HCT116 (cell line): ENCODE measurements at regions not wholly inside any gene's neighbourhood (a gene's known extent, or its start where the extent isn't known, plus 50 kb on each side); places are given as distances from the start of the nearest gene placed in this dataset.

Experiments used
- ATAC-seq: fragments of 200-7000 bp; cut with Tn5 transposase; 2 replicates; pipeline ENCODE4 v1.9.1; 2020; ENCODE audit warnings: mild to moderate bottlenecking, moderate library complexity
- BruUV-seq: library from RNA; stranded (reverse); fragments of 400-500 nt; replicated peaks from 2 replicates; lab custom pipeline; 2021; lab: Mats Ljungman, UMichigan
- CTCF ChIA-PET: fragments of 300-600 bp; sonication (Branson Sonifier 250); formaldehyde crosslinking; loops from one replicate; lab custom pipeline; 2021; ENCODE audit warnings: antibody characterized with exemption; lab: Charles Lee
- POLR2A ChIA-PET: fragments of 300-600, 350-600 bp; sonication (Branson Sonifier 250); formaldehyde crosslinking; loops from one replicate; lab custom pipeline; 2021; ENCODE audit warnings: antibody characterized with exemption; lab: Charles Lee
- RAD21 ChIA-PET, 2 experiments: fragments of 300-600 bp; sonication (Branson Sonifier 250); formaldehyde crosslinking; loops; one replicate each; lab custom pipeline; 2023; ENCODE audit warnings: low total read pairs in 2 of 2; ENCODE audit not compliant: uncharacterized antibody in 2 of 2, unreplicated experiment in 2 of 2, low non-redundant PET in 1 of 2; lab: Charles Lee
- DNase-seq: peaks from one replicate; pipeline ENCODE4 v3.0.0-alpha.2; 2010; ENCODE audit warnings: low read depth, low spot score
- H2AFZ ChIP-seq: fragments of 200-600 bp; shearing (Covaris generic), sonication (generic); 2 replicates; pipeline ENCODE4 v1.6.1; 2017; ENCODE audit warnings: low read depth, mixed run types, mixed read lengths, antibody characterized with exemption, low read length; ENCODE audit not compliant: poor library complexity, severe bottlenecking
- H3K27ac ChIP-seq: 2 replicates; pipeline ENCODE4 v1.5.1; 2012; ENCODE audit warnings: low read depth, low read length
- H3K27me3 ChIP-seq: fragments of 200-600 bp; sonication (generic); 2 replicates; pipeline ENCODE4 v1.6.1; 2016; ENCODE audit warnings: mixed run types, low read length, mixed read lengths; ENCODE audit not compliant: insufficient read depth
- H3K36me3 ChIP-seq, 2 experiments: fragments of 200-500 bp in 1 of 2; fragments of 200-600 bp in 1 of 2; sonication (Bioruptor generic) in 1 of 2; sonication (generic) in 1 of 2; 2 replicates each; pipeline versions ENCODE4 v1.5.1 to v1.6.1; 2014 to 2016; ENCODE audit warnings: low read length in 2 of 2, inconsistent platforms in 1 of 2, mixed read lengths in 1 of 2, mixed run types in 1 of 2; ENCODE audit not compliant: insufficient read depth in 2 of 2, control insufficient read depth in 1 of 2
- H3K4me1 ChIP-seq, 2 experiments: fragments of 200-600 bp in 1 of 2; sonication (generic) in 1 of 2; 2 replicates each; pipeline versions ENCODE4 v1.5.1 to v1.6.1; 2012 to 2017; ENCODE audit warnings: low read length in 2 of 2, inconsistent platforms in 1 of 2, mild to moderate bottlenecking in 1 of 2, mixed read lengths in 1 of 2, mixed run types in 1 of 2, moderate library complexity in 1 of 2; ENCODE audit not compliant: insufficient read depth in 2 of 2, control insufficient read depth in 1 of 2
- H3K4me2 ChIP-seq: fragments of 200-600 bp; sonication (generic); 2 replicates; pipeline ENCODE4 v1.6.1; 2017; ENCODE audit warnings: mixed run types, low read length, mixed read lengths
- H3K4me3 ChIP-seq, 2 experiments: fragments of 200-600 bp in 1 of 2; sonication (generic) in 1 of 2; replicated peaks in 1 of 2; 2 replicates each; pipeline ENCODE4 v1.5.1; 2011 to 2016; ENCODE audit warnings: low read length in 2 of 2, control low read depth in 1 of 2, low read depth in 1 of 2, mild to moderate bottlenecking in 1 of 2, mixed read lengths in 1 of 2, mixed run types in 1 of 2
- H3K79me2 ChIP-seq: fragments of 200-600 bp; sonication (generic); 2 replicates; pipeline ENCODE4 v1.6.1; 2017; ENCODE audit warnings: mild to moderate bottlenecking, mixed run types, low read length, moderate library complexity, mixed read lengths; ENCODE audit not compliant: insufficient read depth
- H3K9ac ChIP-seq: fragments of 200-600 bp; sonication (generic); 2 replicates; pipeline ENCODE4 v1.6.1; 2016; ENCODE audit warnings: low read length, mixed read lengths
- H3K9me2 ChIP-seq: fragments of 200-600 bp; sonication (generic), shearing (Covaris generic); 2 replicates; pipeline ENCODE4 v1.6.1; 2017; ENCODE audit warnings: mixed run types, mild to moderate bottlenecking, moderate library complexity; ENCODE audit not compliant: insufficient read depth
- H3K9me3 ChIP-seq, 2 experiments: fragments of 200-500 bp in 1 of 2; fragments of 200-600 bp in 1 of 2; sonication (Bioruptor generic) in 1 of 2; sonication (generic) in 1 of 2; 2 replicates each; pipeline ENCODE4 v1.6.1; 2014 to 2017; ENCODE audit warnings: low read length in 2 of 2, mixed read lengths in 2 of 2, inconsistent platforms in 1 of 2, low read depth in 1 of 2, mild to moderate bottlenecking in 1 of 2, mixed run types in 1 of 2, moderate library complexity in 1 of 2; ENCODE audit not compliant: control insufficient read depth in 1 of 2, insufficient read depth in 1 of 2
- H4K20me1 ChIP-seq: fragments of 200-600 bp; sonication (generic), shearing (Covaris generic); 2 replicates; pipeline ENCODE4 v1.6.1; 2017; ENCODE audit warnings: mixed run types, mild to moderate bottlenecking, moderate library complexity; ENCODE audit not compliant: insufficient read depth
- ATF3 ChIP-seq: IDR thresholded peaks from 2 replicates; pipeline ENCODE4 v1.6.1; 2012
- CBX3 ChIP-seq: IDR thresholded peaks from 2 replicates; pipeline ENCODE4 v1.6.1; 2012; ENCODE audit warnings: low read depth
- CEBPB ChIP-seq: IDR thresholded peaks from 2 replicates; pipeline ENCODE4 v1.6.1; 2012; ENCODE audit warnings: low read depth
- EGR1 ChIP-seq: IDR thresholded peaks from 2 replicates; pipeline ENCODE4 v1.6.1; 2012; ENCODE audit warnings: low read depth
- EZH2 ChIP-seq: fragments of 200-600 bp; sonication (generic); IDR thresholded peaks from 2 replicates; pipeline ENCODE4 v1.6.1; 2017; ENCODE audit warnings: antibody characterized with exemption, mixed run types
- FOSL1 ChIP-seq: IDR thresholded peaks from 2 replicates; pipeline ENCODE4 v1.6.1; 2012; ENCODE audit warnings: low read depth
- JUND ChIP-seq: IDR thresholded peaks from 2 replicates; pipeline ENCODE4 v1.6.1; 2012
- POLR2A ChIP-seq: IDR thresholded peaks from 2 replicates; pipeline ENCODE4 v1.7.0; 2011; ENCODE audit warnings: borderline replicate concordance; ENCODE audit not compliant: insufficient read depth, insufficient read length; ENCODE audit errors: extremely low read depth
- POLR2AphosphoS5 ChIP-seq: IDR thresholded peaks from 2 replicates; pipeline ENCODE4 v1.6.1; 2011; ENCODE audit warnings: mild to moderate bottlenecking, low read depth, low read length, moderate library complexity
- RAD21 ChIP-seq: IDR thresholded peaks from 2 replicates; pipeline ENCODE4 v1.6.1; 2012; ENCODE audit warnings: low read depth, mild to moderate bottlenecking
- REST ChIP-seq: IDR thresholded peaks from 2 replicates; pipeline ENCODE4 v1.6.1; 2012; ENCODE audit warnings: low read depth
- SIN3A ChIP-seq: IDR thresholded peaks from 2 replicates; pipeline ENCODE4 v1.6.1; 2012; ENCODE audit warnings: low read depth
- SP1 ChIP-seq: IDR thresholded peaks from 2 replicates; pipeline ENCODE4 v1.6.1; 2012; ENCODE audit warnings: low read depth
- SRF ChIP-seq: IDR thresholded peaks from 2 replicates; pipeline ENCODE4 v1.6.1; 2012; ENCODE audit warnings: low read depth
- TCF7L2 ChIP-seq: IDR thresholded peaks from 2 replicates; pipeline ENCODE4 v1.7.0; 2011; ENCODE audit warnings: borderline replicate concordance, inconsistent platforms; ENCODE audit not compliant: insufficient read depth, insufficient read length; ENCODE audit errors: extremely low read depth
- ZFX ChIP-seq: fragments of 450-650 bp; IDR thresholded peaks from 2 replicates; pipeline ENCODE4 v1.6.1; 2017
- ZNF274 ChIP-seq: fragments of 200-500 bp; sonication (Bioruptor generic); IDR thresholded peaks from 2 replicates; pipeline ENCODE4 v1.6.1; 2014; ENCODE audit warnings: mild to moderate bottlenecking, low read depth, low read length, inconsistent platforms
- intact Hi-C: fragments of 100-400 bp; cut with micrococcal nuclease; formaldehyde crosslinking; loops from 2 replicates; pipeline ENCODE4 v1.10.0; 2022

- TF ChIP-seq REST (no peak), FOSL1 (no peak), SP1 (no peak)
Measured at GRCh38 chr11:79902493-79902892, 461.7 kb upstream of the TENM4 start (continued).

GRCh38 chr11:79897896-79898295 lies 457.1 kb upstream of the TENM4 start:
- Histone ChIP-seq H3K4me2 (no peak overlapping the region), H2AFZ (no peak overlapping the region), H3K4me1 (no peaks in the 10 kb centered on the region), H3K4me3 (no peak overlapping the region), H4K20me1 (no peaks in the 10 kb centered on the region), H3K9me2 (no peaks in the 10 kb centered on the region), H3K79me2 (no peaks in the 10 kb centered on the region), H3K9me3 (peaks cover 9 to 28% of the 10 kb centered on the region in 2 experiments; a peak in 2 of 4 replicates), H3K27me3 (no peaks in the 10 kb centered on the region), H3K9ac (no peak overlapping the region), H3K36me3 (no peaks in the 10 kb centered on the region), H3K27ac (no peak overlapping the region)
- ChIA-PET CTCF (no interaction called here), POLR2A (no interaction called here), RAD21 (no interaction called here)
- BruUV-seq, result no TSS peak
- intact Hi-C loops, result no loop called here
- TF ChIP-seq REST, result no peak
- no peak for TF ChIP-seq EGR1
- no peak for TF ChIP-seq SIN3A
- no peak for TF ChIP-seq JUND
- TF ChIP-seq SRF, result no peak
- TF ChIP-seq ATF3, result no peak
- TF ChIP-seq ZNF274, result no peak
- TF ChIP-seq TCF7L2, result no peak
- no peak for TF ChIP-seq RAD21
- TF ChIP-seq EZH2, result no peak
- no peak for TF ChIP-seq ZFX
- no peak for TF ChIP-seq POLR2AphosphoS5
- TF ChIP-seq POLR2A, result no peak
- no peak for TF ChIP-seq CBX3
- no peak for TF ChIP-seq CEBPB
- no peak for DNase-seq
- ATAC-seq, result no peak
